HepG2 (cell line): ENCODE measurements at regions not wholly inside any gene's neighbourhood (a gene's known extent, or its start where the extent isn't known, plus 50 kb on each side); places are given as distances from the start of the nearest gene placed in this dataset.

Source experiments
- ATAC-seq: fragments of 200-7000 bp; cut with Tn5 transposase; 3 replicates; pipeline ENCODE4 v1.9.1; 2020; ENCODE audit warnings: mild to moderate bottlenecking, moderate library complexity
- BruUV-seq: library from RNA; stranded (reverse); fragments of 400-500 nt; replicated peaks from 2 replicates; lab custom pipeline; 2021; lab: Mats Ljungman, UMichigan
- CTCF ChIA-PET: fragments of 300-600 bp; formaldehyde crosslinking; extraction: SDS; loops from one replicate; lab custom pipeline; 2021; ENCODE audit warnings: low total read pairs, inconsistent platforms, low intra/inter-chr PET ratio; lab: Yijun Ruan, JAX
- POLR2A ChIA-PET: fragments of 350-600 bp; sonication (Branson Sonifier 250); formaldehyde crosslinking; loops from one replicate; lab custom pipeline; 2020; ENCODE audit warnings: antibody characterized with exemption, inconsistent platforms; lab: Yijun Ruan, JAX
- DNase-seq: peaks from one replicate; pipeline ENCODE4 v3.0.0-alpha.2; 2015; ENCODE audit warnings: low spot score
- FAIRE-seq: peaks from 3 replicates; lab custom pipeline; 2011; peaks lifted over from hg19 to GRCh38; lab: Jason Lieb, UNC
- H2AFZ ChIP-seq: one replicate; pipeline ENCODE4 v1.6.1; 2011; ENCODE audit warnings: low read length, inconsistent platforms
- H3K27ac ChIP-seq: fragments of 300-600 bp; 3 replicates; pipeline ENCODE4 v1.8.0; 2011; ENCODE audit warnings: mixed run types, mild to moderate bottlenecking, mixed read lengths, low read length, inconsistent platforms; ENCODE audit not compliant: insufficient read depth; ENCODE audit errors: extremely low read length
- H3K27me3 ChIP-seq, 2 experiments: fragments of 200-600 bp in 1 of 2; 2 replicates in 1 of 2; 3 replicates in 1 of 2; pipeline versions ENCODE4 v1.6.0 to v1.8.0; 2011; ENCODE audit warnings: low read length in 2 of 2, mild to moderate bottlenecking in 2 of 2, moderate library complexity in 2 of 2, inconsistent platforms in 1 of 2; ENCODE audit not compliant: insufficient read depth in 2 of 2, control insufficient read depth in 1 of 2
- H3K36me3 ChIP-seq, 2 experiments: fragments of 200-600 bp in 1 of 2; replicated peaks in 1 of 2; 2 replicates in 1 of 2; 3 replicates in 1 of 2; pipeline versions ENCODE4 v1.5.1 to v1.8.0; 2011; ENCODE audit warnings: low read length in 2 of 2, inconsistent platforms in 1 of 2; ENCODE audit not compliant: insufficient read depth in 2 of 2, control insufficient read depth in 1 of 2
- H3K4me1 ChIP-seq: 2 replicates; pipeline ENCODE4 v1.5.1; 2012; ENCODE audit warnings: low read length, inconsistent platforms; ENCODE audit not compliant: insufficient read depth
- H3K4me2 ChIP-seq: 2 replicates; pipeline ENCODE4 v1.6.0; 2011; ENCODE audit warnings: low read depth, low read length, inconsistent platforms
- H3K4me3 ChIP-seq, 3 experiments: fragments of 200-600 bp in 1 of 3; sonication (generic), shearing (Covaris generic) in 1 of 3; replicated peaks in 1 of 3; 2 replicates each; pipeline ENCODE4 v1.5.1; 2011 to 2016; ENCODE audit warnings: low read length in 3 of 3, inconsistent platforms in 2 of 3, low read depth in 2 of 3, mild to moderate bottlenecking in 2 of 3, control low read depth in 1 of 3, mixed read lengths in 1 of 3; ENCODE audit not compliant: insufficient read depth in 1 of 3
- H3K79me2 ChIP-seq: one replicate; pipeline ENCODE4 v1.6.1; 2011; ENCODE audit warnings: low read length, inconsistent platforms; ENCODE audit not compliant: insufficient read depth
- H3K9ac ChIP-seq: 2 replicates; pipeline ENCODE4 v1.6.0; 2011; ENCODE audit warnings: mild to moderate bottlenecking, low read depth, low read length, inconsistent platforms; ENCODE audit not compliant: insufficient read depth
- H3K9me3 ChIP-seq: 2 replicates; pipeline ENCODE4 v1.5.1; 2012; ENCODE audit warnings: mild to moderate bottlenecking, low read length
- H4K20me1 ChIP-seq: 2 replicates; pipeline ENCODE4 v1.6.0; 2011; ENCODE audit warnings: inconsistent platforms, mild to moderate bottlenecking, low read length, moderate library complexity; ENCODE audit not compliant: insufficient read depth
- KDM6A ChIP-seq: IDR thresholded peaks from 2 replicates; pipeline ENCODE4 v1.6.1; 2016; ENCODE audit warnings: low read depth
- MED1 ChIP-seq: sonication (generic); formaldehyde crosslinking; IDR thresholded peaks from 2 replicates; pipeline ENCODE4 v1.4.0; 2020; ENCODE audit warnings: missing genetic modification reagents
- MYNN ChIP-seq: sonication (generic); formaldehyde crosslinking; IDR thresholded peaks from 2 replicates; pipeline ENCODE4 v1.4.0; 2020; ENCODE audit warnings: mild to moderate bottlenecking, low read depth, missing genetic modification reagents
- NR2F2 ChIP-seq: IDR thresholded peaks from 2 replicates; pipeline ENCODE4 v1.6.1; 2012; ENCODE audit warnings: low read depth, inconsistent platforms, borderline replicate concordance
- RORA ChIP-seq: sonication (generic); formaldehyde crosslinking; IDR thresholded peaks from 2 replicates; pipeline ENCODE4 v1.5.0; 2020; ENCODE audit warnings: mild to moderate bottlenecking, missing genetic modification reagents, moderate library complexity
- SALL1 ChIP-seq: sonication (generic); formaldehyde crosslinking; IDR thresholded peaks from 2 replicates; pipeline ENCODE4 v1.8.0; 2022; ENCODE audit warnings: mild to moderate bottlenecking, missing genetic modification reagents
- SALL2 ChIP-seq: sonication (generic); formaldehyde crosslinking; IDR thresholded peaks from 2 replicates; pipeline ENCODE4 v1.8.1; 2023; ENCODE audit warnings: mild to moderate bottlenecking, missing genetic modification reagents, inconsistent platforms
- SMAD9 ChIP-seq: sonication (generic); formaldehyde crosslinking; IDR thresholded peaks from 2 replicates; pipeline ENCODE4 v1.5.1; 2020; ENCODE audit warnings: mild to moderate bottlenecking, missing genetic modification reagents
- TBX3 ChIP-seq: fragments of 450-650 bp; IDR thresholded peaks from 2 replicates; pipeline ENCODE4 v1.6.1; 2017; ENCODE audit warnings: antibody characterized with exemption, mild to moderate bottlenecking, inconsistent platforms, borderline replicate concordance
- ZNF256 ChIP-seq: sonication (generic); formaldehyde crosslinking; conservative IDR thresholded peaks from 2 replicates; pipeline ENCODE4 v1.4.0; 2020; ENCODE audit warnings: missing genetic modification reagents
- ZNF569 ChIP-seq: sonication (generic); formaldehyde crosslinking; IDR thresholded peaks from 2 replicates; pipeline ENCODE4 v1.5.0; 2020; ENCODE audit warnings: mild to moderate bottlenecking, missing genetic modification reagents, moderate library complexity, borderline replicate concordance
- ZNF746 ChIP-seq: sonication (generic); formaldehyde crosslinking; IDR thresholded peaks from 2 replicates; pipeline ENCODE4 v1.8.0; 2022; ENCODE audit warnings: mild to moderate bottlenecking, missing genetic modification reagents
- WGBS: methylation state at CpG from one replicate; pipeline ENCODE4 v1.1.6; 2017; ENCODE audit warnings: low lambda C conversion rate; 5-methylcytosine and 5-hydroxymethylcytosine counted together
- in situ Hi-C: cut with HindIII; loops from 2 replicates; pipeline ENCODE4 v1.10.0; 2017; ENCODE audit warnings: low pct_unique_long_range_greater_than_20kb; ENCODE audit not compliant: extremely low pct_ligation_motif_present
- intact Hi-C: fragments of 100-400 bp; cut with micrococcal nuclease; formaldehyde crosslinking; loops from one replicate; pipeline ENCODE4 v1.10.0; 2022; ENCODE audit not compliant: unreplicated experiment
- TF ChIP-seq, protein P1 (sequence below): sonication (generic); formaldehyde crosslinking; IDR thresholded peaks from 2 replicates; pipeline ENCODE4 v1.5.1; 2020; ENCODE audit warnings: mild to moderate bottlenecking, missing genetic modification reagents, borderline replicate concordance
- TF ChIP-seq, protein P2 (sequence below): IDR thresholded peaks from 2 replicates; pipeline ENCODE4 v1.6.1; 2016; ENCODE audit warnings: low read depth, control low read depth
- TF ChIP-seq, protein P3 (sequence below): sonication (generic); formaldehyde crosslinking; IDR thresholded peaks from 2 replicates; pipeline ENCODE4 v1.8.0; 2022; ENCODE audit warnings: mild to moderate bottlenecking, missing genetic modification reagents
- TF ChIP-seq, protein P4 (sequence below): sonication (generic); formaldehyde crosslinking; IDR thresholded peaks from 2 replicates; pipeline ENCODE4 v1.8.0; 2022; ENCODE audit warnings: missing genetic modification reagents, low read depth, mild to moderate bottlenecking, borderline replicate concordance

DNA sequence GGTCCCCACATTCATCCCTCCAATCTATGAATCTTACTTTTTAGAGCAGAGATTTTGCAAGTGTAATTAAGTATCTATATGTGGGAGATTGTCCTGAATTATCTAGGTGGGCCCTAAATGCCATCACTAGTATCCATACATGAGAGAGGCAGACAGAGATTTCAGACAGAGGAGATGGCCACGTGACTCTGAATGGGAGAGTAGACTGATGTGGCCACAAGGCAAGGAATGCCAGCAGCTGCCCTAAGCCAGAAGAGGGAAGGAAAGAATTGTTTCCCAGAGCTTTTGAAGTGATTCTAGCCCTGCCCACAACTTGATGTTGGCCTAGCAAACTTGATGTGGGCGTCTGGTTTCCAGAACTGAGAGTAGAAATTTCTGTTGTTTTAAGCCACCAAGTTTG lies 90.1 kb upstream of the PCAT7 start:
- CTCF ChIA-PET, result no interaction called here
- H3K27ac ChIP-seq, result no peak overlapping the region
- FAIRE-seq (no peak), ATAC-seq (no peak), DNase-seq (no peak)
- TF ChIP-seq ZNF746 (CRISPR knock-in tag) (no peak), NR2F2 (no peak), KDM6A (no peak), MYNN (CRISPR knock-in tag) (no peak), ZNF256 (CRISPR knock-in tag) (no peak), MED1 (no peak), RORA (CRISPR knock-in tag) (no peak), SALL2 (CRISPR knock-in tag) (no peak), SMAD9 (CRISPR knock-in tag) (no peak), TBX3 (no peak), SALL1 (CRISPR knock-in tag) (no peak), ZNF569 (CRISPR knock-in tag) (no peak)
- TF ChIP-seq, protein P1, sequence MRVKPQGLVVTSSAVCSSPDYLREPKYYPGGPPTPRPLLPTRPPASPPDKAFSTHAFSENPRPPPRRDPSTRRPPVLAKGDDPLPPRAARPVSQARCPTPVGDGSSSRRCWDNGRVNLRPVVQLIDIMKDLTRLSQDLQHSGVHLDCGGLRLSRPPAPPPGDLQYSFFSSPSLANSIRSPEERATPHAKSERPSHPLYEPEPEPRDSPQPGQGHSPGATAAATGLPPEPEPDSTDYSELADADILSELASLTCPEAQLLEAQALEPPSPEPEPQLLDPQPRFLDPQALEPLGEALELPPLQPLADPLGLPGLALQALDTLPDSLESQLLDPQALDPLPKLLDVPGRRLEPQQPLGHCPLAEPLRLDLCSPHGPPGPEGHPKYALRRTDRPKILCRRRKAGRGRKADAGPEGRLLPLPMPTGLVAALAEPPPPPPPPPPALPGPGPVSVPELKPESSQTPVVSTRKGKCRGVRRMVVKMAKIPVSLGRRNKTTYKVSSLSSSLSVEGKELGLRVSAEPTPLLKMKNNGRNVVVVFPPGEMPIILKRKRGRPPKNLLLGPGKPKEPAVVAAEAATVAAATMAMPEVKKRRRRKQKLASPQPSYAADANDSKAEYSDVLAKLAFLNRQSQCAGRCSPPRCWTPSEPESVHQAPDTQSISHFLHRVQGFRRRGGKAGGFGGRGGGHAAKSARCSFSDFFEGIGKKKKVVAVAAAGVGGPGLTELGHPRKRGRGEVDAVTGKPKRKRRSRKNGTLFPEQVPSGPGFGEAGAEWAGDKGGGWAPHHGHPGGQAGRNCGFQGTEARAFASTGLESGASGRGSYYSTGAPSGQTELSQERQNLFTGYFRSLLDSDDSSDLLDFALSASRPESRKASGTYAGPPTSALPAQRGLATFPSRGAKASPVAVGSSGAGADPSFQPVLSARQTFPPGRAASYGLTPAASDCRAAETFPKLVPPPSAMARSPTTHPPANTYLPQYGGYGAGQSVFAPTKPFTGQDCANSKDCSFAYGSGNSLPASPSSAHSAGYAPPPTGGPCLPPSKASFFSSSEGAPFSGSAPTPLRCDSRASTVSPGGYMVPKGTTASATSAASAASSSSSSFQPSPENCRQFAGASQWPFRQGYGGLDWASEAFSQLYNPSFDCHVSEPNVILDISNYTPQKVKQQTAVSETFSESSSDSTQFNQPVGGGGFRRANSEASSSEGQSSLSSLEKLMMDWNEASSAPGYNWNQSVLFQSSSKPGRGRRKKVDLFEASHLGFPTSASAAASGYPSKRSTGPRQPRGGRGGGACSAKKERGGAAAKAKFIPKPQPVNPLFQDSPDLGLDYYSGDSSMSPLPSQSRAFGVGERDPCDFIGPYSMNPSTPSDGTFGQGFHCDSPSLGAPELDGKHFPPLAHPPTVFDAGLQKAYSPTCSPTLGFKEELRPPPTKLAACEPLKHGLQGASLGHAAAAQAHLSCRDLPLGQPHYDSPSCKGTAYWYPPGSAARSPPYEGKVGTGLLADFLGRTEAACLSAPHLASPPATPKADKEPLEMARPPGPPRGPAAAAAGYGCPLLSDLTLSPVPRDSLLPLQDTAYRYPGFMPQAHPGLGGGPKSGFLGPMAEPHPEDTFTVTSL (CRISPR knock-in tag), result no peak
- TF ChIP-seq, protein P2, sequence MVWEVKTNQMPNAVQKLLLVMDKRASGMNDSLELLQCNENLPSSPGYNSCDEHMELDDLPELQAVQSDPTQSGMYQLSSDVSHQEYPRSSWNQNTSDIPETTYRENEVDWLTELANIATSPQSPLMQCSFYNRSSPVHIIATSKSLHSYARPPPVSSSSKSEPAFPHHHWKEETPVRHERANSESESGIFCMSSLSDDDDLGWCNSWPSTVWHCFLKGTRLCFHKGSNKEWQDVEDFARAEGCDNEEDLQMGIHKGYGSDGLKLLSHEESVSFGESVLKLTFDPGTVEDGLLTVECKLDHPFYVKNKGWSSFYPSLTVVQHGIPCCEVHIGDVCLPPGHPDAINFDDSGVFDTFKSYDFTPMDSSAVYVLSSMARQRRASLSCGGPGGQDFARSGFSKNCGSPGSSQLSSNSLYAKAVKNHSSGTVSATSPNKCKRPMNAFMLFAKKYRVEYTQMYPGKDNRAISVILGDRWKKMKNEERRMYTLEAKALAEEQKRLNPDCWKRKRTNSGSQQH (CRISPR knock-in tag), result no peak
- TF ChIP-seq, protein P3, sequence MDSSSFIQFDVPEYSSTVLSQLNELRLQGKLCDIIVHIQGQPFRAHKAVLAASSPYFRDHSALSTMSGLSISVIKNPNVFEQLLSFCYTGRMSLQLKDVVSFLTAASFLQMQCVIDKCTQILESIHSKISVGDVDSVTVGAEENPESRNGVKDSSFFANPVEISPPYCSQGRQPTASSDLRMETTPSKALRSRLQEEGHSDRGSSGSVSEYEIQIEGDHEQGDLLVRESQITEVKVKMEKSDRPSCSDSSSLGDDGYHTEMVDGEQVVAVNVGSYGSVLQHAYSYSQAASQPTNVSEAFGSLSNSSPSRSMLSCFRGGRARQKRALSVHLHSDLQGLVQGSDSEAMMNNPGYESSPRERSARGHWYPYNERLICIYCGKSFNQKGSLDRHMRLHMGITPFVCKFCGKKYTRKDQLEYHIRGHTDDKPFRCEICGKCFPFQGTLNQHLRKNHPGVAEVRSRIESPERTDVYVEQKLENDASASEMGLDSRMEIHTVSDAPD, result no peak
- TF ChIP-seq, protein P4, sequence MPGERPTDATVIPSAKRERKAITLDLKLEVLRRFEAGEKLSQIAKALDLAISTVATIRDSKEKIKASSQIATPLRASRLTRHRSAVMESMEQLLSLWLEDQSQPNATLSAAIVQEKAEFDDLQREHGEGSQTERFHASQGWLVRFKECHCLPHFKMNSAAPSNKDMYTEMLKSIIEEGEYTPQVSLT, result no peak
- WGBS, result 96% methylated on average over 2 of the region's 2 CpGs
- in situ Hi-C loops (no loop called here), intact Hi-C loops (no loop called here)
- H3K9ac ChIP-seq, result no peak overlapping the region
- no TSS peak for BruUV-seq
- H3K9me3 ChIP-seq, result peaks cover 7% of the 10 kb centered on the region; the same call in 1 of the 2 replicates
- no peaks in the 10 kb centered on the region for H3K4me1 ChIP-seq
- no peaks in the 10 kb centered on the region for H3K79me2 ChIP-seq
- POLR2A ChIA-PET, result no interaction called here
- no peak overlapping the region for H3K4me2 ChIP-seq
- no peaks in the 10 kb centered on the region for H4K20me1 ChIP-seq
- H3K36me3 ChIP-seq, result peaks cover 3 to 15% of the 10 kb centered on the region in 2 experiments; a peak in 3 of 5 replicates
- H3K4me3 ChIP-seq, result no peak overlapping the region
- no peaks in the 10 kb centered on the region for H3K27me3 ChIP-seq
- H2AFZ ChIP-seq, result no peak overlapping the region
